ENCODE measurements at regions not wholly inside any gene's neighbourhood (a gene's known extent, or its start where the extent isn't known, plus 50 kb on each side); places are given as distances from the start of the nearest gene placed in this dataset.

- no peak for TF ChIP-seq CTCF (IDR thresholded peaks at IDR 0.05; ENCODE audit: low read depth, low read length)
Observed at GRCh38 chr7:52936750-52937149, 98.7 kb upstream of the POM121L12 start.

GRCh38 chr7:52928591-52928990, 106.8 kb upstream of the POM121L12 start:
- Histone ChIP-seq H3K27me3 (no peaks in the 10 kb centered on the region), H3K9me3 (no peaks in the 10 kb centered on the region), H3K4me1 (no peaks in the 10 kb centered on the region), H3K4me3 (ENCODE audit: low read depth, low read length) (no peak overlapping the region), H3K36me3 (no peaks in the 10 kb centered on the region)
- DNase-seq = no peak
- TF ChIP-seq CTCF (IDR thresholded peaks at IDR 0.05; ENCODE audit: low read depth, low read length) = no peak

More at GRCh38 chr7:52936750-52937149, 98.7 kb upstream of the POM121L12 start:
- DNase-seq = no peak
- 0 out of 2 replicates have a peak, but pooled peaks cover 5% of the 10 kb centered on the region for H3K4me1 ChIP-seq
- H3K9me3 ChIP-seq = no peaks in the 10 kb centered on the region; the same call in 1 of the 2 replicates
- no peak overlapping the region for H3K4me3 ChIP-seq (ENCODE audit: low read depth, low read length)
- no peaks in the 10 kb centered on the region for H3K27me3 ChIP-seq
- H3K36me3 ChIP-seq = no peaks in the 10 kb centered on the region

GRCh38 chr7:52925332-52925731, 110.1 kb upstream of the POM121L12 start:
- H3K27me3 ChIP-seq = no peaks in the 10 kb centered on the region
- peak; percentile 23; the same call in 1 of the 2 replicates for TF ChIP-seq CTCF (IDR thresholded peaks at IDR 0.05; ENCODE audit: low read depth, low read length)
- DNase-seq = peak; percentile 16
- no peak overlapping the region for H3K4me3 ChIP-seq (ENCODE audit: low read depth, low read length)
- H3K4me1 ChIP-seq = no peaks in the 10 kb centered on the region; the same call in 1 of the 2 replicates
- H3K36me3 ChIP-seq = no peaks in the 10 kb centered on the region
- H3K9me3 ChIP-seq = no peaks in the 10 kb centered on the region

- H3K9me3 ChIP-seq = no peaks in the 10 kb centered on the region
- no peaks in the 10 kb centered on the region for H3K27me3 ChIP-seq
- H3K4me1 ChIP-seq = peaks cover 4% of the 10 kb centered on the region
- peak; percentile 41 for TF ChIP-seq CTCF (IDR thresholded peaks at IDR 0.05; ENCODE audit: low read depth, low read length)
- no peaks in the 10 kb centered on the region for H3K36me3 ChIP-seq
- DNase-seq = peak; percentile 44
- H3K4me3 ChIP-seq (ENCODE audit: low read depth, low read length) = peak overlapping the region; percentile 12; the same call in 1 of the 2 replicates
Observed at GRCh38 chr7:52920977-52921376, 114.5 kb upstream of the POM121L12 start.

- H3K4me1 ChIP-seq = peaks cover 4% of the 10 kb centered on the region
- TF ChIP-seq CTCF (IDR thresholded peaks at IDR 0.05; ENCODE audit: low read depth, low read length) = peak; percentile 75
- H3K27me3 ChIP-seq = no peaks in the 10 kb centered on the region
- H3K4me3 ChIP-seq (ENCODE audit: low read depth, low read length) = no peak overlapping the region
- no peaks in the 10 kb centered on the region for H3K36me3 ChIP-seq
- H3K9me3 ChIP-seq = no peaks in the 10 kb centered on the region
- DNase-seq = peak; percentile 24
Observed at GRCh38 chr7:52917982-52918578, 117.4 kb upstream of the POM121L12 start.

- Histone ChIP-seq H3K9me3 (no peaks in the 10 kb centered on the region), H3K4me3 (ENCODE audit: low read depth, low read length) (no peak overlapping the region), H3K4me1 (no peaks in the 10 kb centered on the region), H3K36me3 (no peaks in the 10 kb centered on the region), H3K27me3 (no peaks in the 10 kb centered on the region)
- no peak for TF ChIP-seq CTCF (IDR thresholded peaks at IDR 0.05; ENCODE audit: low read depth, low read length)
- DNase-seq = no peak
Observed at GRCh38 chr7:52911795-52912194, 123.6 kb upstream of the POM121L12 start.

All from BE2C (cell line).